HG03103 (cell line): ENCODE measurements at regions not wholly inside any gene's neighbourhood (a gene's known extent, or its start where the extent isn't known, plus 50 kb on each side); places are given as distances from the start of the nearest gene placed in this dataset.

Source experiments
- ATAC-seq: cut with Tn5 transposase; IDR thresholded peaks from one replicate; pipeline ENCODE4 v1.9.1; 2021; ENCODE audit warnings: low read depth; ENCODE audit not compliant: unreplicated experiment

- no peak for ATAC-seq
These were observed 249.3 kb upstream of the MAN1A1 start for GRCh38 chr6:119598883-119599282.

DNA sequence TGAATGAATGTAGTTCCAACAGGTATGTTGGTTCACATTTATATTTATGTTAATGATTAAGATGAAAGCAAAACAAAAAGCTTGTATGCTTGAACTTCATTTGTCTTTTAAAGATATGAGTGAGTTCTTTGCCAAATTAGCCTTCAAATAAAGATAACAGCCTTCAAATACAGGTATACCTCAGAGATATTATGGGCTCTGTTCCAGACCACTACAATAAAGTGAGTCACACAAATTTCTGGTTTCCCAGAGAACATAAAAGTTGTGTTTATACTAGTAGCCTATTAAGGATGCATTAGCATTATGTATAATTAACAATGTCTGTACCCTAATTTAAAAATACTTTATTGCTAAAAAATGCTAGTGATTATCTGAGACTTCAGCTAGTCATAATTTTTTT lies 245.3 kb upstream of the MAN1A1 start:
- ATAC-seq: no peak

- ATAC-seq: no peak
These were observed 241.7 kb upstream of the MAN1A1 start for GRCh38 chr6:119591235-119591634.

DNA sequence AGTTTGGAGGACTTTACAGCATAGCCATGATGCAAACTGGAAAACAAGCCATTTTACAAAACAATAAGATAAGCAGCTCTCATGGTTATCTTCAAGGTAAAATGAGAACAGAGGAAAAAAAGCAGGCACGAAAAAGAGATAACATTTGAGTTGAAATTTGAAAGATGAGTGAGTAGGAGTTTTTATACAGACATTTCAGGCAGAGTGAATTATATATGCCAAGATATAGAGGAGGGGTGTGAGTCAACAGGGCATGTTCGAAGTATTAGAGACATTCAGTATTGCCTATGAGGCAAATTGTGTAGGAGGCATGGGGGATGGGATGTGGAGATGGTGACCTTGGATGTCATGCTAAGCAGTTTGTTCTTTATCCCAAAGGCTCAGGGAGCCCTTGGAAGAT lies 240.5 kb upstream of the MAN1A1 start:
- ATAC-seq: no peak

DNA sequence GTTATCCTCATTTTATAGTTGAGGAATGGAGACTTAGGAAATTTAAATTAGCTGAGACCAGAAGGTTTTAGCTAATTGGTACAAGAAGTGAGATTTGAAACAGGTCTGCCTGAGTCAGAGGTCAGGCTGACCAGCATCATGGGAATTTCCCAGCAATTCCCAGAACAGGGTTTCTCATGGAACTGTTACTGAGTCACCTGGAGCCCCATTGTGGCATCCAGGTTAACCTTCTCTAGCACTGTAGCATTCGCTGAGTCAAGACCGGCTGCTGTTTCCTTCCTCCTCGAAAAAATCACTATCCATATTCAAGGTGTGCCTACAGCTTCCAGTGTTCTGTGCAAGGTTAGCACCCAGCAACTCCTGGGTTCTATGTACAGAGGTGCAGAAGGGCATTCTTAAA lies 238.0 kb upstream of the MAN1A1 start:
- ATAC-seq: no peak

GRCh38 chr6:119586250-119586882 lies 236.8 kb upstream of the MAN1A1 start:
- peak; percentile 88 for ATAC-seq

- ATAC-seq: no peak
These were observed 234.5 kb upstream of the MAN1A1 start for GRCh38 chr6:119584088-119584487.

DNA sequence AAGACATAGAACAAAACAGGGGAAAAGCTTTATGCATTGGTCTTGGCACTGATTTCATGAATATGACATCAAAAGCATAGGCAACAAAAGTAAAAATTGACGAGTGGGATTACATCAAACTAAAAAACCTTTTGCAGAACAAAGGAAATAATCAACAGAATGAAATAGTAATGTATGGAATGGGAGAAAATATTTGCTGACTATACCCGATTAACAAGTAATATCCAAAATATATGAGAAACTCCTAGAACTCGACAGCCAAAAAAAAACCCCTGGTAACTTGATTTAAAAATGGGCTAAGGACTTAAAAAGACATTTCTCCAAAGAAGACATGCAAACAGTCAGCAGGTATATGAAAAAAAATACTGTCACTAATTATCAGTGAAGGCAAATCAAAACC lies 231.7 kb upstream of the MAN1A1 start:
- ATAC-seq: no peak

DNA sequence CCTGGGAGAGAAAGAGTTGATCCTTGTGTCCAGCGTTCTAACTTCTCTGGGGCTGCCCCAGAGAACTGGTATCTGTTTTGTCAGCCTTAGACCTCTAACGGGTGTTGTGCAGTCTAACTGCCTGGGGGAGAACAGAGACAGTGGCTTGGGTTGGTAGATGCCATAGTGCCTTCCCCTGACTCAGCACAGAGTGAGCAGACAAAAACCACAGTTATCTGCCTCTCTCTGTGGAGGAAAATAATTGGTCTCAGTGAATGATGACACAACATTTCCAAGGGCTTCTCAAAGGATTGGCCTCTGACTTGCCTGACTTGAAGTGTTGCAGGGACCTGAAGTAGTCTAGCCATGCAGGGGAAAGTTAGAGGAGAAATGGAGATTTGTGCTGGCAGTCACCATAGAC lies 226.2 kb upstream of the MAN1A1 start:
- no peak for ATAC-seq

DNA sequence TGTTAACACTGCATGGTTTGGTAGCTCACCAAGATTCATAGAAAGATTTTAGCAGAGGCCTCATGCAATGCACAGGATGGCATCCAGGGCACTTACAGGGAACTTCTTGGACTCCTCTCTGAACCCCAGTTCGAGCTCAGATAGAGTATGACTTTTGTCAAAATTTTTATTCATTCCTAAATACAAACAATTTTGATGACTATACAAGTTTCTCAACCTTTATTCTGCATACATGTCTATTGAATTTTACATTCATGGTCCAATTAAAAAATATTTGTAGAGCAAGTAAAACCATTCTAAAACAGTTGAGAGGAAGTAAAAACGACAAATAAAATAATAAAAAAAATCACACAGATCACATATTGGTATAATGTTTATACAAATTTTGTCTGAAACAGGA lies 219.0 kb upstream of the MAN1A1 start:
- ATAC-seq: no peak

GRCh38 chr6:119566546-119567260 lies 217.1 kb upstream of the MAN1A1 start:
- ATAC-seq: no peak

DNA sequence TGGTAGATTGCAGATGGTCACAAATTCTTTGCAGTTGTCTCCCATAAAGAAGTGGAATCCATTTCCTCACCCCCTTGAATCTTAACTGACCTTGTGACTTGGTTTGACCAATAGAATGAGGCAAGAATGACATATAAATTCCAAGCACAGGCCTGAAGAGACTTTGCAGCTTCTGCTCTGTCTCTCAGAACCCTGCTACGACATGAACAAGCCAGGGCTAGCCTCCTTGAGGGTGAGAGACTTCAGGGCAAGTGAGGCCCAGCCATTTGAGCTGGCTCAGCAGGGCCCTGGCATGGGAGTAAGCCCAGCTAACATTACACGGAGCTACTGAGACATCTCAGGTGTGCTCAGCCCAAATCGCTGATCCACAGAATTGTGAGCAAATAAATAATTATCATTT lies 216.3 kb upstream of the MAN1A1 start:
- no peak for ATAC-seq

- ATAC-seq: no peak
These were observed 212.6 kb upstream of the MAN1A1 start for GRCh38 chr6:119562168-119562567.

GRCh38 chr6:119559586-119559985 lies 210.0 kb upstream of the MAN1A1 start:
- no peak for ATAC-seq

DNA sequence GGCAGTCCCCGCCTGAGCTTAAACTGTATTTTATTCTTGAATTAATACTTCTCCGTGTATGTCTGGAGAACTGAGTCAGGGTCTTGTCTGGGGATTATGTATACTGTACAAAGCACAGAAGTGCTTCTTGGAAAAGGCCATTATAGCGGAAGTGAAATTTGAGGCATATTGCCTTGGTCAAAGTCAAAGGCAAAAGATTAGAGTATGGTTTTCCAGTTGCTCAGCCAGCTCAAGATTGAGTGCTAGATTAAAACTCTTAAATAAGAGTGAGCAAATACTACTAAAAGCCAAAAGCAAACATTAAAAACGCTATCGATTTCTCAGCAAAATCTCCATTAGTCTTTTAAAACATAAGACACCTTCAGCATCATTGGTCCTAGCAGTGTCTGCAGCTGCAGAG lies 207.7 kb upstream of the MAN1A1 start:
- ATAC-seq: no peak

GRCh38 chr6:119552021-119552420 lies 202.5 kb upstream of the MAN1A1 start:
- no peak for ATAC-seq

- no peak for ATAC-seq
These were observed 197.5 kb upstream of the MAN1A1 start for GRCh38 chr6:119547024-119547423.

GRCh38 chr6:119545245-119545644 lies 195.7 kb upstream of the MAN1A1 start:
- ATAC-seq: no peak

- no peak for ATAC-seq
These were observed 195.0 kb upstream of the MAN1A1 start for GRCh38 chr6:119544325-119545175.

DNA sequence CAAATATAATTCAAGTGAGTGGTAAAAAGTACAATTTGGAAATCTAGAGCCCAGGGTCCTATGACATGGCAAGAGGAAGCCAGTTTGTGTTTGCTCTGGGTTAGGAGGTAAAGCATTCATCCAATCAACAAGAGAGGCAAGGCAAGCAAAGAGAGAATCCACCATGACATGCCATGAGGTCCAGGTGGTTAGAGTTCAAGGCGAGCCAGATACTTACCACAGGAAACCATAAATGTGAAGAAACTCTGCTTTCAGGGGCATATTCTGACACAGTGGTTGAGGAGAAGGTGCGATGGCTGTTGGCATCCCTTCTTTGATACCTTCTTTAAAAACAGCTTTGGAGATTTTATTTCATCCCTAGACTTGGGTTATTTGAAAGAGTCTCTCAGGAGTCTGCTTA lies 193.8 kb upstream of the MAN1A1 start:
- no peak for ATAC-seq

GRCh38 chr6:119542037-119542436 lies 192.5 kb upstream of the MAN1A1 start:
- ATAC-seq: no peak
